Right lobe of liver (tissue), 6 donors: ENCODE measurements at regions not wholly inside any gene's neighbourhood (a gene's known extent, or its start where the extent isn't known, plus 50 kb on each side); places are given as distances from the start of the nearest gene placed in this dataset.

Experiments used
- ATAC-seq, 4 donors: fragments of 200-7000 bp; cut with Tn5 transposase; one replicate each; pipeline ENCODE4 v1.9.1; 2020; ENCODE audit warnings: mild to moderate bottlenecking in 4 of 4, moderate library complexity in 4 of 4
- DNase-seq, 3 donors: peaks; one replicate each; pipeline ENCODE4 v3.0.0-alpha.2; 2020
- H3K27ac ChIP-seq, 3 donors: fragments of 200-600 bp; one replicate each; pipeline ENCODE4 v1.8.0; 2022
- H3K27me3 ChIP-seq, 2 donors: fragments of 200-600 bp; one replicate each; pipeline ENCODE4 v1.8.0; 2022
- H3K36me3 ChIP-seq, 4 donors: fragments of 200-600 bp; sonication (generic) in 1 of 4; one replicate each; pipeline versions ENCODE4 v1.5.1 to v1.8.0; 2017 to 2022; ENCODE audit warnings: control low read depth in 1 of 4
- H3K4me1 ChIP-seq, 4 donors: fragments of 200-600 bp; sonication (generic) in 1 of 4; one replicate each; pipeline versions ENCODE4 v1.5.1 to v1.8.0; 2017 to 2022; ENCODE audit warnings: control low read depth in 1 of 4
- H3K4me3 ChIP-seq, 3 donors: fragments of 200-600 bp; one replicate each; pipeline ENCODE4 v1.8.0; 2022
- H3K9me3 ChIP-seq, 4 donors: fragments of 200-600 bp; sonication (generic) in 1 of 4; one replicate each; pipeline versions ENCODE4 v1.5.1 to v1.8.0; 2017 to 2022; ENCODE audit warnings: control low read depth in 1 of 4
- CTCF ChIP-seq, 4 donors: fragments of 200-600 bp in 3 of 4; fragments of 450-650 bp in 1 of 4; IDR thresholded peaks; one replicate each; pipeline versions ENCODE4 v1.5.1 to v1.8.0; 2016 to 2022; ENCODE audit warnings: antibody characterized with exemption in 4 of 4, mild to moderate bottlenecking in 2 of 4
- POLR2A ChIP-seq: fragments of 450-650 bp; IDR thresholded peaks from one replicate; pipeline ENCODE4 v1.6.1; 2017; ENCODE audit warnings: antibody characterized with exemption, mild to moderate bottlenecking
- WGBS: methylation state at CpG from one replicate; pipeline ENCODE4 v1.1.6; 2018; ENCODE audit warnings: low coverage, low lambda C conversion rate; ENCODE audit not compliant: insufficient coverage; ENCODE audit errors: missing lambda C conversion rate; 5-methylcytosine and 5-hydroxymethylcytosine counted together
- intact Hi-C, 2 donors: fragments of 100-400 bp; cut with DNase I; formaldehyde crosslinking; loops; one replicate each; pipeline versions ENCODE4 v1.11.2 to v1.14.1; 2022
- donor health status: DM: no; HTN: yes; CAD: no.
- donor health status: DM: no; HTN: no; CAD: no.
- donor health status: DM: no; HTN: no; CAD: no.
- donor health status: DM: no; HTN: yes; CAD: no.
- donor health status: DM: no; HTN: yes; CAD: no.

DNA sequence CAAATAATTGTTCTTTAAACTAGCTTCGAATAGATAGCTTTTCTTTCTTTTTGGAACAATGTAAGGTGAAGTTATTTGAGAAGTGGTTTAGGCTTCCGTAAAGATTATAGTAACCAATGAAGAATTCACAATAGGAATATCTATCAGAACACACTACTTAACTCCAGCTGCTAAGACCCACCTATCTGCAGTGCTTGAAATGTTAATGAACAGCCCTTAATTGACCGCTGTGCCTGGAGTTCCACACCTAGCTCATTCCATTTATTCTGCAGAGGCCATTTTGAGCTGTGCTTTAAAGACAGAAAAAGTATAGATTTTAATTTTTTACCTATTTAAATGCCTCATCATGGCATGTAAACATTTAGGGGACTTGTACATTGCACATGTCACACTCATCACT, 83.3 kb upstream of the APCDD1 start:
- no peak for DNase-seq
- intact Hi-C loops = no loop called here
- ATAC-seq = no peak
- TF ChIP-seq POLR2A = no peak
- no peak for TF ChIP-seq CTCF (IDR thresholded peaks at IDR 0.05)
- no peak overlapping the region for H3K4me3 ChIP-seq
- H3K9me3 ChIP-seq = no peaks in the 10 kb centered on the region
- 46% methylated on average over 3 of the region's 3 CpGs for WGBS
- no peaks in the 10 kb centered on the region for H3K36me3 ChIP-seq
- no peaks in the 10 kb centered on the region for H3K4me1 ChIP-seq
- no peak overlapping the region for H3K27ac ChIP-seq
- H3K27me3 ChIP-seq = no peaks in the 10 kb centered on the region

DNA sequence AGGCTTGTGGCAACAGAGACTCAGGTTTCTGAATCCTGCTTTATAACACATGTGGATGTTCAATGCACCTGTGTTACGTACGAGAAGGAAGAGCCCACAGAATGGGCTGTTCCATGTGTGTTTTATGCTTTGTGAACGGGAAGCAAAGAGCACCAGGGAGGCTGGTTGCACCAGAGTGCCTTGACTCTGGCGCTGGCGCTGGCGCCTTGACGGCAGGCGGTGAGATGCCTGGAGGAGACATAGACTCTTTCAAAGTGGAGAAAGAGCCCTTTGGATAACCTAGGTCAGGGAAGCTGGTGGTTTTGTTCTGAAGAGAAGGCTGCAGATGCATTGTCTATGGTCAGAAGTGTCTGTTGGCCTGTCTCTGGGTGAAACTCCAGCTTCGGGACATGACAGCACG, 80.2 kb upstream of the APCDD1 start:
- Histone ChIP-seq H3K4me3 (no peak overlapping the region), H3K9me3 (no peaks in the 10 kb centered on the region), H3K36me3 (no peaks in the 10 kb centered on the region), H3K27me3 (no peaks in the 10 kb centered on the region), H3K4me1 (no peaks in the 10 kb centered on the region), H3K27ac (no peak overlapping the region)
- intact Hi-C loops = no loop called here
- ATAC-seq (no peak), DNase-seq (no peak)
- TF ChIP-seq CTCF (IDR thresholded peaks at IDR 0.05) (no peak), POLR2A (no peak)
- WGBS = 54% methylated on average over 7 of the region's 10 CpGs

- 77% methylated on average over 13 of the region's 16 CpGs for WGBS
- ATAC-seq (no peak), DNase-seq (no peak)
- intact Hi-C loops = no loop called here
- no peaks in the 10 kb centered on the region for H3K36me3 ChIP-seq
- H3K4me3 ChIP-seq = no peak overlapping the region
- no peak overlapping the region for H3K27ac ChIP-seq
- TF ChIP-seq CTCF (IDR thresholded peaks at IDR 0.05) (no peak), POLR2A (no peak)
- no peaks in the 10 kb centered on the region for H3K27me3 ChIP-seq
- H3K4me1 ChIP-seq = no peaks in the 10 kb centered on the region
- H3K9me3 ChIP-seq = no peaks in the 10 kb centered on the region
Observed at GRCh38 chr18:10374636-10375293, 79.7 kb upstream of the APCDD1 start.

DNA sequence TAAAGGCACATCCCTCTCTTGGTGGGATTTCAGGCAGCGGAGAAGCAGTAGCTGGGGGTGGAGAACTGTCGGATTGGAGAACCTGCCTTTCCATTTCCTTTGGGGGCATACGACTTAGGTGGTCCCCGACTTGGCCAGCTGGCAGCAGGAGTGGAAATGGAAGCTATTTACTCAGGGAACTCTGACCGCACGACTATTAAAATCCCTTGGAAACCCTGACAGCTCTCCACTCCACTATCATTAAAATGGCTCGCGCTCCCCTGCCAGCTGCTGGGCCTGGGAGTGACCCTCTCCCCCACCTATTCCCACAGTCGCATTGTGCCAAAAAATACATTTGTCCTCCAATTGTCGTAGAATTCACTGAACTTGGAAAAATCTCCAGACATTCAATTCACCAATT, 77.7 kb upstream of the APCDD1 start:
- Histone ChIP-seq H3K9me3 (no peaks in the 10 kb centered on the region), H3K36me3 (no peaks in the 10 kb centered on the region), H3K27me3 (no peaks in the 10 kb centered on the region), H3K4me3 (no peak overlapping the region), H3K27ac (no peak overlapping the region), H3K4me1 (no peaks in the 10 kb centered on the region)
- intact Hi-C loops = no loop called here
- no peak for DNase-seq
- TF ChIP-seq POLR2A = no peak
- no peak for TF ChIP-seq CTCF (IDR thresholded peaks at IDR 0.05)
- ATAC-seq = no peak
- WGBS = 62% methylated on average over 5 of the region's 10 CpGs

- ATAC-seq (no peak), DNase-seq (no peak)
- no peak overlapping the region for H3K27ac ChIP-seq
- H3K36me3 ChIP-seq = no peaks in the 10 kb centered on the region
- WGBS = 27% methylated on average over 1 of the region's 1 CpG
- H3K27me3 ChIP-seq = no peaks in the 10 kb centered on the region
- H3K4me3 ChIP-seq = no peak overlapping the region
- no peaks in the 10 kb centered on the region for H3K4me1 ChIP-seq
- TF ChIP-seq POLR2A = no peak
- no peak for TF ChIP-seq CTCF (IDR thresholded peaks at IDR 0.05)
- intact Hi-C loops = no loop called here
- H3K9me3 ChIP-seq = no peaks in the 10 kb centered on the region
Observed at GRCh38 chr18:10377956-10378355, 76.5 kb upstream of the APCDD1 start.
